Activated naive CD8-positive, alpha-beta T cell treated with anti-CD3 and anti-CD28 coated beads, Interleukin-2, amount 50 U/mL, for 24 hours (primary cell): ENCODE measurements at regions not wholly inside any gene's neighbourhood (a gene's known extent, or its start where the extent isn't known, plus 50 kb on each side); places are given as distances from the start of the nearest gene placed in this dataset.
"Not testable (repeated sequence)": the region's sequence is repeated elsewhere in the genome, so short reads cannot be mapped to it uniquely, and the experiment has no call there.

Experiments
- ATAC-seq: fragments of 150-1000 bp; cut with Tn5 transposase; one replicate; pipeline ENCODE4 v1.10.0; 2021
- DNase-seq: peaks from one replicate; pipeline ENCODE4 v3.0.0; 2021
- H3K27ac Mint-ChIP-seq: one replicate; pipeline ENCODE4 v1.8.0; 2021; ENCODE audit warnings: mild to moderate bottlenecking, mixed read lengths
- H3K27me3 Mint-ChIP-seq: one replicate; pipeline ENCODE4 v1.8.0; 2021; ENCODE audit warnings: mixed read lengths
- H3K36me3 Mint-ChIP-seq: one replicate; pipeline ENCODE4 v1.8.0; 2021; ENCODE audit warnings: low read depth, mixed read lengths
- H3K4me1 Mint-ChIP-seq: one replicate; pipeline ENCODE4 v1.8.0; 2021; ENCODE audit warnings: mixed read lengths
- H3K4me3 Mint-ChIP-seq: one replicate; pipeline ENCODE4 v1.8.0; 2021; ENCODE audit warnings: mild to moderate bottlenecking, moderate library complexity, mixed read lengths
- H3K9me3 Mint-ChIP-seq: one replicate; pipeline ENCODE4 v1.8.0; 2021; ENCODE audit warnings: mixed read lengths

- peaks cover 37% of the 10 kb centered on the region for H3K9me3 Mint-ChIP-seq
- ATAC-seq, result no peak
- H3K36me3 Mint-ChIP-seq, result no peaks in the 10 kb centered on the region
- no peak overlapping the region for H3K4me3 Mint-ChIP-seq
- DNase-seq, result no peak
- no peaks in the 10 kb centered on the region for H3K27me3 Mint-ChIP-seq
- H3K4me1 Mint-ChIP-seq, result no peaks in the 10 kb centered on the region
- no peak overlapping the region for H3K27ac Mint-ChIP-seq
Observed at GRCh38 chr7:91436655-91437054, 172.4 kb downstream of the FZD1 start.

GRCh38 chr7:91440198-91440597, 176.0 kb downstream of the FZD1 start:
- not testable (repeated sequence) for H3K27me3 Mint-ChIP-seq, DNase-seq, ATAC-seq, H3K4me3 Mint-ChIP-seq, H3K36me3 Mint-ChIP-seq, H3K27ac Mint-ChIP-seq, H3K4me1 Mint-ChIP-seq
- peaks cover 30% of the 10 kb centered on the region for H3K9me3 Mint-ChIP-seq

GRCh38 chr7:91443862-91444261, 179.6 kb downstream of the FZD1 start:
- DNase-seq (no peak), ATAC-seq (no peak)
- peaks cover 20% of the 10 kb centered on the region for H3K9me3 Mint-ChIP-seq
- H3K4me1 Mint-ChIP-seq, result no peaks in the 10 kb centered on the region
- no peak overlapping the region for H3K4me3 Mint-ChIP-seq
- H3K27ac Mint-ChIP-seq, result no peak overlapping the region
- no peaks in the 10 kb centered on the region for H3K27me3 Mint-ChIP-seq
- H3K36me3 Mint-ChIP-seq, result no peaks in the 10 kb centered on the region

GRCh38 chr7:91446819-91447218, 182.6 kb downstream of the FZD1 start:
- Mint-ChIP-seq H3K9me3 (peaks cover 15% of the 10 kb centered on the region), H3K4me1 (no peaks in the 10 kb centered on the region), H3K4me3 (no peak overlapping the region), H3K27ac (no peak overlapping the region), H3K27me3 (no peaks in the 10 kb centered on the region), H3K36me3 (no peaks in the 10 kb centered on the region)
- DNase-seq (no peak), ATAC-seq (no peak)

GRCh38 chr7:91455411-91455810, 191.2 kb downstream of the FZD1 start:
- H3K36me3 Mint-ChIP-seq, result no peaks in the 10 kb centered on the region
- H3K9me3 Mint-ChIP-seq, result peaks cover 16% of the 10 kb centered on the region
- no peak overlapping the region for H3K27ac Mint-ChIP-seq
- H3K4me3 Mint-ChIP-seq, result no peak overlapping the region
- H3K4me1 Mint-ChIP-seq, result no peaks in the 10 kb centered on the region
- H3K27me3 Mint-ChIP-seq, result no peaks in the 10 kb centered on the region
- DNase-seq (no peak), ATAC-seq (no peak)

- Mint-ChIP-seq H3K36me3 (no peaks in the 10 kb centered on the region), H3K4me1 (no peaks in the 10 kb centered on the region), H3K27ac (no peak overlapping the region), H3K4me3 (no peak overlapping the region), H3K9me3 (peaks cover 16% of the 10 kb centered on the region), H3K27me3 (no peaks in the 10 kb centered on the region)
- ATAC-seq (no peak), DNase-seq (no peak)
Observed at GRCh38 chr7:91457208-91457607, 193.0 kb downstream of the FZD1 start.

GRCh38 chr7:91459539-91459938, 195.3 kb downstream of the FZD1 start:
- no peak overlapping the region for H3K4me3 Mint-ChIP-seq
- no peak for ATAC-seq
- H3K27me3 Mint-ChIP-seq, result no peaks in the 10 kb centered on the region
- H3K9me3 Mint-ChIP-seq, result peaks cover 12% of the 10 kb centered on the region
- no peak overlapping the region for H3K27ac Mint-ChIP-seq
- DNase-seq, result no peak
- no peaks in the 10 kb centered on the region for H3K36me3 Mint-ChIP-seq
- no peaks in the 10 kb centered on the region for H3K4me1 Mint-ChIP-seq

- Mint-ChIP-seq H3K27ac (no peak overlapping the region), H3K9me3 (peaks cover 8% of the 10 kb centered on the region), H3K4me1 (no peaks in the 10 kb centered on the region), H3K4me3 (no peak overlapping the region), H3K36me3 (no peaks in the 10 kb centered on the region), H3K27me3 (no peaks in the 10 kb centered on the region)
- DNase-seq, result no peak
- ATAC-seq, result no peak
Observed at GRCh38 chr7:91462316-91462715, 198.1 kb downstream of the FZD1 start.

- H3K27ac Mint-ChIP-seq, result no peak overlapping the region
- H3K36me3 Mint-ChIP-seq, result no peaks in the 10 kb centered on the region
- no peaks in the 10 kb centered on the region for H3K27me3 Mint-ChIP-seq
- ATAC-seq, result no peak
- no peak overlapping the region for H3K4me3 Mint-ChIP-seq
- no peaks in the 10 kb centered on the region for H3K4me1 Mint-ChIP-seq
- no peaks in the 10 kb centered on the region for H3K9me3 Mint-ChIP-seq
- DNase-seq, result no peak
Observed at GRCh38 chr7:91463330-91463729, 199.1 kb downstream of the FZD1 start.

- Mint-ChIP-seq H3K4me1 (no peaks in the 10 kb centered on the region), H3K36me3 (no peaks in the 10 kb centered on the region), H3K9me3 (peaks cover 5% of the 10 kb centered on the region), H3K4me3 (no peak overlapping the region), H3K27me3 (no peaks in the 10 kb centered on the region), H3K27ac (no peak overlapping the region)
- ATAC-seq, result no peak
- DNase-seq, result no peak
Observed at GRCh38 chr7:91465595-91466061, 201.4 kb downstream of the FZD1 start.

- Mint-ChIP-seq H3K4me1 (no peaks in the 10 kb centered on the region), H3K9me3 (peaks cover 7% of the 10 kb centered on the region), H3K4me3 (no peak overlapping the region), H3K27ac (no peak overlapping the region), H3K36me3 (no peaks in the 10 kb centered on the region), H3K27me3 (no peaks in the 10 kb centered on the region)
- ATAC-seq, result no peak
- no peak for DNase-seq
Observed at GRCh38 chr7:91468256-91468655, 204.0 kb downstream of the FZD1 start.

GRCh38 chr7:91473619-91474018, 209.4 kb downstream of the FZD1 start:
- H3K27ac Mint-ChIP-seq, result no peak overlapping the region
- H3K36me3 Mint-ChIP-seq, result no peaks in the 10 kb centered on the region
- H3K27me3 Mint-ChIP-seq, result no peaks in the 10 kb centered on the region
- ATAC-seq (no peak), DNase-seq (no peak)
- no peaks in the 10 kb centered on the region for H3K4me1 Mint-ChIP-seq
- no peak overlapping the region for H3K4me3 Mint-ChIP-seq
- peaks cover 26% of the 10 kb centered on the region for H3K9me3 Mint-ChIP-seq

- DNase-seq (no peak), ATAC-seq (no peak)
- H3K4me3 Mint-ChIP-seq, result no peak overlapping the region
- no peaks in the 10 kb centered on the region for H3K27me3 Mint-ChIP-seq
- H3K4me1 Mint-ChIP-seq, result no peaks in the 10 kb centered on the region
- no peaks in the 10 kb centered on the region for H3K36me3 Mint-ChIP-seq
- H3K9me3 Mint-ChIP-seq, result peaks cover 27% of the 10 kb centered on the region
- no peak overlapping the region for H3K27ac Mint-ChIP-seq
Observed at GRCh38 chr7:91474074-91474473, 209.8 kb downstream of the FZD1 start.

- H3K4me1 Mint-ChIP-seq, result not testable (repeated sequence)
Observed at GRCh38 chr7:91480470-91480869, 216.2 kb downstream of the FZD1 start.

GRCh38 chr7:91491868-91492267, 227.6 kb downstream of the FZD1 start:
- Mint-ChIP-seq H3K9me3 (peaks cover 28% of the 10 kb centered on the region), H3K4me3 (no peak overlapping the region), H3K27me3 (no peaks in the 10 kb centered on the region), H3K36me3 (no peaks in the 10 kb centered on the region), H3K4me1 (no peaks in the 10 kb centered on the region), H3K27ac (no peak overlapping the region)
- DNase-seq, result no peak
- no peak for ATAC-seq

More at GRCh38 chr7:91480470-91480869, 216.2 kb downstream of the FZD1 start:
- not testable (repeated sequence) for H3K27ac Mint-ChIP-seq, ATAC-seq, H3K9me3 Mint-ChIP-seq, H3K36me3 Mint-ChIP-seq, H3K27me3 Mint-ChIP-seq, H3K4me3 Mint-ChIP-seq, DNase-seq

- H3K27ac Mint-ChIP-seq, result no peak overlapping the region
- H3K9me3 Mint-ChIP-seq, result peaks cover 24% of the 10 kb centered on the region
- H3K27me3 Mint-ChIP-seq, result no peaks in the 10 kb centered on the region
- H3K4me1 Mint-ChIP-seq, result no peaks in the 10 kb centered on the region
- H3K36me3 Mint-ChIP-seq, result no peaks in the 10 kb centered on the region
- ATAC-seq (no peak), DNase-seq (no peak)
- no peak overlapping the region for H3K4me3 Mint-ChIP-seq
Observed at GRCh38 chr7:91492317-91492716, 228.1 kb downstream of the FZD1 start.
